CD8-positive, alpha-beta memory T cell (primary cell): ENCODE measurements at regions not wholly inside any gene's neighbourhood (a gene's known extent, or its start where the extent isn't known, plus 50 kb on each side); places are given as distances from the start of the nearest gene placed in this dataset.

Source experiments
- CTCF ChIA-PET: fragments of 350-600 bp; sonication (Branson Sonifier 250); formaldehyde crosslinking; loops from one replicate; lab custom pipeline; 2021; ENCODE audit warnings: antibody characterized with exemption; lab: Charles Lee
- POLR2A ChIA-PET: fragments of 350-600 bp; sonication (Branson Sonifier 250); formaldehyde crosslinking; loops from one replicate; lab custom pipeline; 2021; ENCODE audit warnings: antibody characterized with exemption; lab: Charles Lee
- DNase-seq, 5 donors: peaks; one replicate each; pipeline versions ENCODE4 v3.0.0 to v3.0.0-alpha.2; 2020 to 2022; ENCODE audit warnings: mixed read lengths in 1 of 5
- H3K27ac ChIP-seq: one replicate; pipeline ENCODE4 v1.7.0; 2013; ENCODE audit warnings: low read depth, mild to moderate bottlenecking, low read length, moderate library complexity
- H3K27me3 ChIP-seq: 2 replicates; pipeline ENCODE4 v1.7.0; 2013; ENCODE audit warnings: low read length, mild to moderate bottlenecking; ENCODE audit not compliant: insufficient read depth, poor library complexity, severe bottlenecking
- H3K36me3 ChIP-seq: 2 replicates; pipeline ENCODE4 v1.7.0; 2013; ENCODE audit warnings: mild to moderate bottlenecking, low read length, moderate library complexity; ENCODE audit not compliant: insufficient read depth
- H3K4me1 ChIP-seq: 2 replicates; pipeline ENCODE4 v1.7.0; 2013; ENCODE audit warnings: mild to moderate bottlenecking, low read length, moderate library complexity; ENCODE audit not compliant: insufficient read depth
- H3K4me3 ChIP-seq: 2 replicates; pipeline ENCODE4 v1.7.0; 2013; ENCODE audit warnings: mild to moderate bottlenecking, low read length
- H3K9me3 ChIP-seq: 2 replicates; pipeline ENCODE4 v1.7.0; 2013; ENCODE audit warnings: mild to moderate bottlenecking, low read length
- H3K27ac Mint-ChIP-seq, 8 donors: one replicate each; pipeline ENCODE4 v1.8.0; 2020 to 2021; ENCODE audit warnings: mixed read lengths in 8 of 8, mild to moderate bottlenecking in 6 of 8, inconsistent platforms in 3 of 8, moderate library complexity in 3 of 8
- H3K27me3 Mint-ChIP-seq, 2 donors: one replicate each; pipeline ENCODE4 v1.8.0; 2020 to 2021; ENCODE audit warnings: mixed read lengths in 2 of 2, mild to moderate bottlenecking in 1 of 2, moderate library complexity in 1 of 2
- H3K36me3 Mint-ChIP-seq, 3 donors: one replicate each; pipeline ENCODE4 v1.8.0; 2020 to 2021; ENCODE audit warnings: mixed read lengths in 3 of 3, inconsistent platforms in 1 of 3, mild to moderate bottlenecking in 1 of 3
- H3K4me1 Mint-ChIP-seq, 3 donors: one replicate each; pipeline ENCODE4 v1.8.0; 2020 to 2021; ENCODE audit warnings: mixed read lengths in 3 of 3, inconsistent platforms in 1 of 3, mild to moderate bottlenecking in 1 of 3
- H3K4me3 Mint-ChIP-seq, 7 donors: one replicate each; pipeline ENCODE4 v1.8.0; 2020 to 2021; ENCODE audit warnings: mixed read lengths in 7 of 7, mild to moderate bottlenecking in 6 of 7, moderate library complexity in 4 of 7, inconsistent platforms in 2 of 7
- H3K9me3 Mint-ChIP-seq, 5 donors: one replicate each; pipeline ENCODE4 v1.8.0; 2020 to 2022; ENCODE audit warnings: mixed read lengths in 5 of 5, mild to moderate bottlenecking in 3 of 5, moderate library complexity in 2 of 5, inconsistent platforms in 1 of 5

- Mint-ChIP-seq H3K27me3 (peaks cover 0 to 1% of the 10 kb centered on the region in 2 donors), H3K9me3 (peaks cover 0 to 4% (median 0%) of the 10 kb centered on the region in 5 donors), H3K36me3 (no peaks in the 10 kb centered on the region), H3K27ac (no peak overlapping the region), H3K4me1 (no peaks in the 10 kb centered on the region), H3K4me3 (no peak overlapping the region)
- Histone ChIP-seq H3K4me3 (no peak overlapping the region), H3K9me3 (no peaks in the 10 kb centered on the region), H3K4me1 (no peaks in the 10 kb centered on the region), H3K27ac (no peak overlapping the region), H3K27me3 (no peaks in the 10 kb centered on the region), H3K36me3 (no peaks in the 10 kb centered on the region)
- ChIA-PET POLR2A (no interaction called here), CTCF (no interaction called here)
- no peak for DNase-seq
Measured at GRCh38 chr5:167823405-167823804, 468.0 kb upstream of the WWC1 start.

- Histone ChIP-seq H3K27me3 (no peaks in the 10 kb centered on the region), H3K27ac (no peak overlapping the region), H3K4me1 (no peaks in the 10 kb centered on the region), H3K36me3 (no peaks in the 10 kb centered on the region), H3K4me3 (no peak overlapping the region), H3K9me3 (no peaks in the 10 kb centered on the region)
- H3K27me3 Mint-ChIP-seq: no peaks in the 10 kb centered on the region
- no peak overlapping the region for H3K27ac Mint-ChIP-seq
- no peak overlapping the region for H3K4me3 Mint-ChIP-seq
- ChIA-PET POLR2A (no interaction called here), CTCF (no interaction called here)
- DNase-seq: no peak
- H3K9me3 Mint-ChIP-seq: peaks cover 0 to 6% (median 3%) of the 10 kb centered on the region in 5 donors
- H3K36me3 Mint-ChIP-seq: no peaks in the 10 kb centered on the region
- no peaks in the 10 kb centered on the region for H3K4me1 Mint-ChIP-seq
Measured at GRCh38 chr5:167827766-167828165, 463.7 kb upstream of the WWC1 start.

- Histone ChIP-seq H3K4me1 (no peaks in the 10 kb centered on the region), H3K4me3 (no peak overlapping the region), H3K9me3 (no peaks in the 10 kb centered on the region), H3K36me3 (no peaks in the 10 kb centered on the region), H3K27me3 (no peaks in the 10 kb centered on the region), H3K27ac (no peak overlapping the region)
- no peaks in the 10 kb centered on the region for H3K4me1 Mint-ChIP-seq
- H3K9me3 Mint-ChIP-seq: peaks cover 0 to 6% (median 2%) of the 10 kb centered on the region in 5 donors
- DNase-seq: no peak
- no peaks in the 10 kb centered on the region for H3K27me3 Mint-ChIP-seq
- H3K36me3 Mint-ChIP-seq: no peaks in the 10 kb centered on the region
- no peak overlapping the region for H3K27ac Mint-ChIP-seq
- POLR2A ChIA-PET: no interaction called here
- CTCF ChIA-PET: no interaction called here
- H3K4me3 Mint-ChIP-seq: no peak overlapping the region
Measured at GRCh38 chr5:167831754-167832504, 459.5 kb upstream of the WWC1 start.

GRCh38 chr5:167832609-167833008 is 458.8 kb upstream of the WWC1 start:
- Histone ChIP-seq H3K27ac (no peak overlapping the region), H3K4me3 (no peak overlapping the region), H3K9me3 (no peaks in the 10 kb centered on the region), H3K27me3 (no peaks in the 10 kb centered on the region), H3K36me3 (no peaks in the 10 kb centered on the region), H3K4me1 (no peaks in the 10 kb centered on the region)
- ChIA-PET CTCF (no interaction called here), POLR2A (no interaction called here)
- Mint-ChIP-seq H3K27me3 (no peaks in the 10 kb centered on the region), H3K27ac (no peak overlapping the region), H3K36me3 (no peaks in the 10 kb centered on the region), H3K4me1 (no peaks in the 10 kb centered on the region), H3K9me3 (peaks cover 0 to 6% (median 2%) of the 10 kb centered on the region in 5 donors), H3K4me3 (no peak overlapping the region)
- no peak for DNase-seq

GRCh38 chr5:167833456-167833855 is 458.0 kb upstream of the WWC1 start:
- Mint-ChIP-seq H3K9me3 (peaks cover 0 to 3% (median 2%) of the 10 kb centered on the region in 5 donors), H3K27me3 (no peaks in the 10 kb centered on the region), H3K4me3 (no peak overlapping the region), H3K36me3 (no peaks in the 10 kb centered on the region), H3K4me1 (no peaks in the 10 kb centered on the region), H3K27ac (no peak overlapping the region)
- Histone ChIP-seq H3K4me1 (no peaks in the 10 kb centered on the region), H3K9me3 (no peaks in the 10 kb centered on the region), H3K27me3 (no peaks in the 10 kb centered on the region), H3K4me3 (no peak overlapping the region), H3K27ac (no peak overlapping the region), H3K36me3 (no peaks in the 10 kb centered on the region)
- DNase-seq: no peak
- ChIA-PET POLR2A (no interaction called here), CTCF (no interaction called here)

- ChIA-PET CTCF (no interaction called here), POLR2A (no interaction called here)
- Histone ChIP-seq H3K27me3 (no peaks in the 10 kb centered on the region), H3K36me3 (no peaks in the 10 kb centered on the region), H3K27ac (no peak overlapping the region), H3K9me3 (no peaks in the 10 kb centered on the region), H3K4me3 (no peak overlapping the region), H3K4me1 (no peaks in the 10 kb centered on the region)
- no peak overlapping the region for H3K4me3 Mint-ChIP-seq
- H3K27me3 Mint-ChIP-seq: no peaks in the 10 kb centered on the region
- H3K4me1 Mint-ChIP-seq: no peaks in the 10 kb centered on the region
- H3K9me3 Mint-ChIP-seq: peaks cover 0 to 6% (median 2%) of the 10 kb centered on the region in 5 donors
- H3K27ac Mint-ChIP-seq: no peak overlapping the region
- no peaks in the 10 kb centered on the region for H3K36me3 Mint-ChIP-seq
- no peak for DNase-seq
Measured at GRCh38 chr5:167835146-167835545, 456.3 kb upstream of the WWC1 start.

GRCh38 chr5:167837127-167837526 is 454.3 kb upstream of the WWC1 start:
- POLR2A ChIA-PET: no interaction called here
- no peak for DNase-seq
- H3K9me3 Mint-ChIP-seq: peaks cover 0 to 9% (median 2%) of the 10 kb centered on the region in 5 donors
- H3K27me3 Mint-ChIP-seq: peaks cover 0 to 4% of the 10 kb centered on the region in 2 donors
- H3K36me3 Mint-ChIP-seq: no peaks in the 10 kb centered on the region
- Histone ChIP-seq H3K9me3 (no peaks in the 10 kb centered on the region), H3K27ac (no peak overlapping the region), H3K36me3 (no peaks in the 10 kb centered on the region), H3K27me3 (no peaks in the 10 kb centered on the region), H3K4me3 (no peak overlapping the region), H3K4me1 (no peaks in the 10 kb centered on the region)
- CTCF ChIA-PET: no interaction called here
- H3K4me3 Mint-ChIP-seq: no peak overlapping the region
- no peaks in the 10 kb centered on the region for H3K4me1 Mint-ChIP-seq
- H3K27ac Mint-ChIP-seq: no peak overlapping the region

GRCh38 chr5:167839065-167839464 is 452.4 kb upstream of the WWC1 start:
- H3K9me3 ChIP-seq: no peaks in the 10 kb centered on the region
- ChIA-PET CTCF (no interaction called here), POLR2A (no interaction called here)
- Mint-ChIP-seq H3K36me3 (no peaks in the 10 kb centered on the region), H3K9me3 (peaks cover 0 to 7% (median 2%) of the 10 kb centered on the region in 5 donors), H3K4me1 (no peaks in the 10 kb centered on the region), H3K27ac (no peak overlapping the region), H3K27me3 (peaks cover 0 to 4% of the 10 kb centered on the region in 2 donors), H3K4me3 (no peak overlapping the region)
- H3K36me3 ChIP-seq: no peaks in the 10 kb centered on the region
- no peaks in the 10 kb centered on the region for H3K27me3 ChIP-seq
- H3K27ac ChIP-seq: no peak overlapping the region
- no peak for DNase-seq
- no peaks in the 10 kb centered on the region for H3K4me1 ChIP-seq
- H3K4me3 ChIP-seq: no peak overlapping the region
